ENCODE measurements at regions not wholly inside any gene's neighbourhood (a gene's known extent, or its start where the extent isn't known, plus 50 kb on each side); places are given as distances from the start of the nearest gene placed in this dataset.

DNA sequence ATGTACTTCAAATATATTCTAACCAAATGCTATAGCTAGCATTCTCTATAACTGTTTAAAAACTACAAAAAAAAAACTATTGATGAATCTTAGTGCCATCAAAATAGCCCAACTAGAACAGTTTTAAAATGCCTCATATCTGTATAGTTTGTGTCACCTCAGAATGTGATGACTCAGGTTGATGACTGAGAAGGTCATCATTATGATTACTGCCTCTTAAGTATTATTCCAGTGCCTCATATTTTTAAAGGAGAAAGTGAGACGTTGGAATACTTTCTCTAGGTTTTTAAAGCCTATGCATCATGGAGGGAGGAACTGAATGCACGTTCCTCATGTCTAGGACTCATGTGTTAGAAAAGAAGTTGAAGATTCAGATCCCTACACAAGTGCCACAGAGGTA is 88.2 kb downstream of the TMA16 start:
- no peak overlapping the region for H3K27ac ChIP-seq
- TF ChIP-seq, protein P1, sequence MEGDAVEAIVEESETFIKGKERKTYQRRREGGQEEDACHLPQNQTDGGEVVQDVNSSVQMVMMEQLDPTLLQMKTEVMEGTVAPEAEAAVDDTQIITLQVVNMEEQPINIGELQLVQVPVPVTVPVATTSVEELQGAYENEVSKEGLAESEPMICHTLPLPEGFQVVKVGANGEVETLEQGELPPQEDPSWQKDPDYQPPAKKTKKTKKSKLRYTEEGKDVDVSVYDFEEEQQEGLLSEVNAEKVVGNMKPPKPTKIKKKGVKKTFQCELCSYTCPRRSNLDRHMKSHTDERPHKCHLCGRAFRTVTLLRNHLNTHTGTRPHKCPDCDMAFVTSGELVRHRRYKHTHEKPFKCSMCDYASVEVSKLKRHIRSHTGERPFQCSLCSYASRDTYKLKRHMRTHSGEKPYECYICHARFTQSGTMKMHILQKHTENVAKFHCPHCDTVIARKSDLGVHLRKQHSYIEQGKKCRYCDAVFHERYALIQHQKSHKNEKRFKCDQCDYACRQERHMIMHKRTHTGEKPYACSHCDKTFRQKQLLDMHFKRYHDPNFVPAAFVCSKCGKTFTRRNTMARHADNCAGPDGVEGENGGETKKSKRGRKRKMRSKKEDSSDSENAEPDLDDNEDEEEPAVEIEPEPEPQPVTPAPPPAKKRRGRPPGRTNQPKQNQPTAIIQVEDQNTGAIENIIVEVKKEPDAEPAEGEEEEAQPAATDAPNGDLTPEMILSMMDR (conservative IDR thresholded peaks at IDR 0.05): no peak

DNA sequence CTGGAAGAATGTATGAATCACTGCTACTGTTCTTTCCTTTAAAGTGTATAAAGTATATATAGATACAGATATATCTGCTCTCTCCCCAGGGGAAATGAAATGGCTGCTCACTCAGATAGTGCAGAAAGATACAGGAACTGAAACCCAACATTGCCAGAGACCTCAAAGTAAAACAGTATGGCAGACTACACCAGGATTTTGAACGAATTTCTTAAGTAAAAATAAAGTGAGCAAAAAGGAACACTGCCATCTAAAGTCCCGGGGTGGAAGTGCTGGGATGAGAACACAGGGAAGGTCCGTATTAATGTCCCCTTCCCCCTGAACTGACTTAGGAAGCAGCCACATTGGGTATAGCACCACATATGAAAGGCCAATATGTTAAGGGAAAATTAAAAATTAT is 93.4 kb downstream of the TMA16 start:
- TF ChIP-seq, protein P1 (conservative IDR thresholded peaks at IDR 0.05): no peak; the same call in 1 of the 2 replicates
- H3K27ac ChIP-seq: no peak overlapping the region

DNA sequence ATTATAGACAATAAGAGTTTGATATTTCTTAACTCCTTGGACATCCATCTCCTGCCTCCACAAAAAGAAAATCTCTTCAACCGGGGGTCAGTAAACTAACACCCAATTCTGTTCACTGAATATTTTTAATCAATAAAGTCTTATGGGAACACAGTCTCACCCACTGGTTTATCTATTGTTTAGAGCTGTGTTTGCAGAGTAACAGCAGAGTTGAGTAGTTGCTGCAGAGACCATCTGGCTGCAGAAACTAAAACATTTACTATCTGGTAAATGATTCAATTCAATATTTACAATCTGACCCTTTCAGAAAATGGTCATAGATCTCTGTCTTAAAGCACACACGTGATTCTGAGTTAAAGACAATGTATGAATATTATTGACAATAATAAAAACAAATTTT is 94.0 kb downstream of the TMA16 start:
- TF ChIP-seq, protein P1 (conservative IDR thresholded peaks at IDR 0.05): no peak
- no peak overlapping the region for H3K27ac ChIP-seq

DNA sequence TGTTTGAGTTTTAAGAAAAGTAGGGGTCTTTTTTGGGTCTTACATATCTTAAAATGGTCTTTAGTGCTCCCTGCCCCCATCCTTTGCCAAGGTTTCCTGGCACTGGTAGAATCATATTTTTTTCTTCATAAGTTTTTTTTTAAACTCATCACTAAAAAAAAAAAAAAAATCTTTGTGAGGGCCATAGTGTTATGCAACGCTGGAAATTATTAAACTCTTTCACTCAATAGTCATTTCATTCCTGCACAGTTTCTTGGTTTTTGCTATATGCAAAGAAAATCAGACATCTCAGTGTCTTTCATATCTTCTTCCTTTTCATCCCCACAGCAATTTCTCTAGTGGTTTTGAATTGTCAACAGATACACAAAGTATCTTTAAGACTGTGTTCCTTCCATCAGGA is 95.6 kb downstream of the TMA16 start:
- TF ChIP-seq, protein P1 (conservative IDR thresholded peaks at IDR 0.05): no peak
- no peak overlapping the region for H3K27ac ChIP-seq

DNA sequence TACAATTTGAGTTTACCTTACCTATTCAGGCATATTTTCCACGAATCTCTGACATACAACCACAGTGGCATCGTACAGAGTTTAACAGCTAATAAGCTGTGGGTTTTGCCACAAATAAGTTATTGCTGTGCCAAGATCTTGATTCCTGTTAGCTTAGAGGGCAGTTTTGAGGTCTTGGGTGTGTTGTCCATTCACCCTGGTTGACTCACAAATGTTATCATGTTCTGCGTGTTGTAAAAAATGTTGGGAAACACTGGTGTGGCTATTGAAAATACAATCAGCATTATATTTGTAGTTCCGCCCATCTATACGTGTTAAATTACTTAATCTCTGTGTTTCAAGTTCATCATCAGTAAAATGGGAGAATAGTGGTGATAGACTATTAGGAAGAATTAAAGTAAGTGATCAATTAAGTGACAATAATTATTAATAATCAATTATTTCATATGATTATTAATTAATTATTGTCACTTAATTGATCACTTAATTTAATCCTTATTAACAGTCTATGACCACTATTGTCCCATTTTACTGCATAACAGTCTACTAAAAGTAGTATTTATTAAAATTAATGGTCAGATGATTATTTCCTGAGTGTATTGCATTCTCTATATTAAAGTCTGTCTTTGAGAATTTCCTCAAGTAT is 96.3 kb downstream of the TMA16 start:
- no peak overlapping the region for H3K27ac ChIP-seq
- TF ChIP-seq, protein P1 (conservative IDR thresholded peaks at IDR 0.05): no peak

DNA sequence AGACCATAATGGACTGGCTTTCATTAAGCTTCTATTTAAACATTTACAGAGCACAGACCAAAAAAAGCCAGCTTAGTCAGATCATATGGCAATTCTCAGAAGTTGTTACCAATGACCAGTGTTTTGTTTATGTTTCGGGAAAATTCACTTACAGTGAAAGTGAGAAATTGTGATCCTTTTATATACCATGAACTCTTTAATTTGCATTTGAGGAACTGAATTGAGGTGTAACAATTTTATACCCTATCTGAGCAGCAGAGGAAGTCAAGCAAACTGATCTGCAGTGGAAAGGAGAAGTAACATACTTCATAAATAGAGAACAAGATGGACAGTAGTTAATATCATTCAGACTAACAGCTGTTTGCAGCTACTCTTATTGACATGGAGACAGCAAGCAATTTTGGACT is 97.1 kb downstream of the TMA16 start:
- TF ChIP-seq, protein P1 (conservative IDR thresholded peaks at IDR 0.05): no peak
- H3K27ac ChIP-seq: no peak overlapping the region

DNA sequence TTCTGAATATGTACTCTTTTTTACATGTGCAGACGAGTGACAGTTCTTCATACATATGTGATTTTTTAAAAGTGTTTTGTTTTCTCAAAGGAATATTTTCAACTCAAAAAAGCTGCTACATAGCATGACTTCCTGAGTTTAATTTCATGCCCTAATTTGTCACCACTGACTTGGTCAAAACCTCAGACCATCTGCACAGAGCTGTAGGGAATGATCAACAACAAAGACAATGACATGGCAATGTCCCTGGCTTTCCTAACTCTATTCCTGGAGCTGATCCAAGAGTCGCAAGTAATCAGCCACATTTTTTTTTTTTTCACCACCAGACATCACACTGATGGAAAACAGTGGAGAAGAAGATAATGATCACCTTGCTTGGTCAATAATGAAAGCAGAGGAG is 97.7 kb downstream of the TMA16 start:
- H3K27ac ChIP-seq: no peak overlapping the region
- TF ChIP-seq, protein P1 (conservative IDR thresholded peaks at IDR 0.05): no peak

Data from VCaP (cell line).